ENCODE measurements at regions not wholly inside any gene's neighbourhood (a gene's known extent, or its start where the extent isn't known, plus 50 kb on each side); places are given as distances from the start of the nearest gene placed in this dataset.

DNA sequence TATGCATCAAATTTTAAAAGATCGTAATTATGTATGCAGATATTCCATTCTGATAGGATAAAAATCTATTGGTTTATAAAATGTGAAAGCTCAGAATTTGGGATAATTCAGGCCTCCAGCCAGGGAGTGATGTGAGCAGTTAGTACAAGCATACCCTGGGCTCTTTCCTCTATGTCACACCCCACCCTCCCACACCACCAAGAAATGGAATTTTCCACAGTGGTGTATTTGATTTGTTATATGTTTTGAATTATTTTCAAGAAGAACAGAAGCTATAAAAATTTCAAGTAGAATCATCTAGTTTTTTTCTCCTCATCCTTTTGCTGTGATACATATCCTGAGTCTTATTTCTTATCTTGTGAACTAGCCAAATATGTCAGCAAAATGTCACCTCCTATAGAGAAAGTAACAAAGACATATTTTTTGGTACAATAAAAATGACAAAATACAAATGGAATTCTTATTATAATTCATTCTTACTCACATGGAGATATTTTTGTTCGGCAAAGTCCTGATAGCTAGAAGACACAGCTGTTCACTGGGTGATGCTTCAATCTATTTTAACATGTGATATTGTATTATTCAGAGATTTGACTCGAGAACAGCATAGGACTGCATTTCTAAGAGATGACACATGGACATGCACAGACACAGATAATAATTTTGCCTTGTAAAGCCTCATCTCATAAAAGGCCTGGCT is 61.2 kb upstream of the FRY start:
- ChIA-PET POLR2A (ENCODE audit: unreplicated experiment) (no interaction called here), CTCF (interaction anchor here (0.6 kb wide), 1 partner anchor 14 kb away, joined by 3 read pairs; no protein-coding TSS in a partner anchor)
- DNase-seq (peak; percentile 93), ATAC-seq (ENCODE audit: low read depth) (peak; percentile 87)
- Histone ChIP-seq H3K23ac (ENCODE audit: low read depth, low read length) (no peak overlapping the region), H4K20me1 (ENCODE audit: insufficient read depth, low read length) (no peaks in the 10 kb centered on the region), H3K9me1 (ENCODE audit: insufficient read depth, low read length) (peaks cover 3% of the 10 kb centered on the region; the same call in 1 of the 2 replicates), H3K27me3 (ENCODE audit: control insufficient read depth, insufficient read depth, low read length) (no peaks in the 10 kb centered on the region), H3K56ac (ENCODE audit: extremely low read depth, insufficient read depth, low read length) (no peak overlapping the region), H3K36me3 (ENCODE audit: control insufficient read depth, insufficient read depth, low read length) (no peaks in the 10 kb centered on the region), H4K91ac (ENCODE audit: insufficient read depth, low read depth, low read length) (no peak overlapping the region), H3K79me1 (ENCODE audit: low read depth in 1 of 2, low read length in 2 of 2) (no peaks in the 10 kb centered on the region), H3K4me2 (ENCODE audit: low read depth, low read length) (peak overlapping the region; percentile 36; the same call in 1 of the 2 replicates), H3K9me3 (ENCODE audit: control insufficient read depth, insufficient read depth, low read length) (no peaks in the 10 kb centered on the region), H4K8ac (ENCODE audit: low read depth in 2 of 2, low read length in 2 of 2) (peak overlapping the region in 1 of 2 experiments; percentile 7; a peak in 1 of 4 replicates), H3K4me1 (ENCODE audit: control insufficient read depth, insufficient read depth, low read length) (peaks cover 11% of the 10 kb centered on the region), H2BK5ac (ENCODE audit: low read depth, low read length, poor library complexity, severe bottlenecking) (peak overlapping the region; percentile 70), H2AFZ (replicated peaks; ENCODE audit: low read length, poor library complexity) (no peak overlapping the region), H3K27ac (ENCODE audit: insufficient read depth, low read length) (no peak overlapping the region), H3K4ac (ENCODE audit: low read depth, low read length) (no peak overlapping the region), H3K4me3 (ENCODE audit: insufficient read depth, low read depth, low read length) (no peak overlapping the region), H3K18ac (ENCODE audit: low read depth, low read length) (peak overlapping the region; percentile 55; the same call in 1 of the 2 replicates), H4K5ac (ENCODE audit: low read depth, low read length) (no peak overlapping the region), H2BK20ac (ENCODE audit: low read depth, low read length) (no peak overlapping the region), H2AK5ac (ENCODE audit: low read depth, low read length) (no peak overlapping the region), H3K9ac (ENCODE audit: low read depth, low read length) (no peak overlapping the region), H2BK15ac (ENCODE audit: low read depth, low read length) (no peak overlapping the region), H2AK9ac (replicated peaks; ENCODE audit: low read depth, low read length, poor library complexity) (no peak overlapping the region), H2BK120ac (ENCODE audit: low read depth, low read length) (peak overlapping the region; percentile 66; the same call in 1 of the 2 replicates), H3K14ac (replicated peaks; ENCODE audit: low read depth, low read length) (no peak overlapping the region)
- BruUV-seq (replicated peaks): no TSS peak
- dilution Hi-C loops (cut with HindIII; ENCODE audit: low sequenced_read_pairs, unreplicated experiment) (no loop called here), intact Hi-C loops (cut with micrococcal nuclease) (no loop called here), in situ Hi-C loops (cut with MboI; ENCODE audit: low sequenced_read_pairs) (no loop called here)
- WGBS, 2 experiments (ENCODE audit: extremely low coverage in 2 of 2, insufficient read length in 1 of 2): no CpG with 5 or more reads among the region's 3 CpGs
- TF ChIP-seq POLR2A (IDR thresholded peaks at IDR 0.05; ENCODE audit: low read depth, low read length): no peak
- no peak for TF ChIP-seq SMC3 (IDR thresholded peaks at IDR 0.05; ENCODE audit: low read depth, low read length)
- 0 out of 2 replicates have a peak, but pooled peaks have one; percentile 23 for TF ChIP-seq FOS (IDR thresholded peaks at IDR 0.05; ENCODE audit: low read depth, low read length)
